Transverse colon (tissue), 4 donors: ENCODE measurements at regions not wholly inside any gene's neighbourhood (a gene's known extent, or its start where the extent isn't known, plus 50 kb on each side); places are given as distances from the start of the nearest gene placed in this dataset.

Experiments
- CTCF ChIP-seq, 5 experiments: fragments of 200-600 bp in 3 of 5; fragments of 450-650 bp in 2 of 5; sonication (generic) in 3 of 5; IDR thresholded peaks; 1 replicate in 2 of 5; 2 replicates in 3 of 5; pipeline ENCODE4 v1.5.1; 2016 to 2017; ENCODE audit warnings: antibody characterized with exemption in 5 of 5, inconsistent platforms in 3 of 5, mild to moderate bottlenecking in 2 of 5, moderate library complexity in 1 of 5
- EP300 ChIP-seq: sonication (generic); formaldehyde crosslinking; IDR thresholded peaks from one replicate; pipeline ENCODE4 v1.6.1; 2017; ENCODE audit warnings: antibody characterized with exemption, low read depth
- POLR2A ChIP-seq: fragments of 450-650 bp; IDR thresholded peaks from one replicate; pipeline ENCODE4 v1.6.1; 2016; ENCODE audit warnings: antibody characterized with exemption, mild to moderate bottlenecking, moderate library complexity
- POLR2AphosphoS5 ChIP-seq, 3 donors: sonication (generic); formaldehyde crosslinking; IDR thresholded peaks; one replicate each; pipeline ENCODE4 v1.6.1; 2016; ENCODE audit warnings: antibody characterized with exemption in 3 of 3

DNA sequence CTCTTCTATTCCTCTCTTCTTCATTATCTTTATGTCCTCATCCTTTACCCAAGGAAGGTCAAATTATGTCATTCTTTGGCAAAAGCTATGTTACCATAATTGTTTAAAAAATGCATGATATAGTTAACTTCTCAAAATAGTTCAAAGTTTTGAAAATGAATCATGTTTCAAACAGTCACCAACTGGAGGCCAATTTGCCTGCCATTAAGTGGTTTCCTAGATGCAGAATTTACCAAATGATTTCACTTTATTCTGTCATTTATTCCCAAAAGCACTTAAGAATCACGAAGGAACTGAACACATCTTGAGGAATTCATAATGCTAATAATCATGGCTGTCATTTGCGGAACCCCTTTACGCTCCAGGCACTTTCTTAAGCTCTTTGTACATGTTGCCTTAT is 190.9 kb upstream of the CDH11 start:
- TF ChIP-seq CTCF (IDR thresholded peaks at IDR 0.05) (no peak), POLR2A (no peak), POLR2AphosphoS5 (IDR thresholded peaks at IDR 0.05) (no peak), EP300 (no peak)
